MM.1S (cell line): ENCODE measurements at regions not wholly inside any gene's neighbourhood (a gene's known extent, or its start where the extent isn't known, plus 50 kb on each side); places are given as distances from the start of the nearest gene placed in this dataset.

Experiments
- DNase-seq: peaks from one replicate; pipeline ENCODE4 v3.0.0-alpha.2; 2015
- H2AFZ ChIP-seq: fragments of 300-600 bp; sonication (generic); 2 replicates; pipeline ENCODE4 v1.6.0; 2016; ENCODE audit warnings: antibody characterized with exemption, low read length
- H3F3A ChIP-seq: fragments of 300-600 bp; sonication (generic); 2 replicates; pipeline ENCODE4 v1.6.1; 2016; ENCODE audit warnings: mild to moderate bottlenecking, antibody characterized with exemption, low read length, moderate library complexity, mixed read lengths; ENCODE audit not compliant: insufficient read depth
- H3K27ac ChIP-seq: fragments of 300-600 bp; sonication (generic); 2 replicates; pipeline ENCODE4 v1.5.1; 2016; ENCODE audit warnings: mild to moderate bottlenecking, low read length
- H3K27me3 ChIP-seq: fragments of 300-600 bp; sonication (generic); replicated peaks from 2 replicates; pipeline ENCODE4 v1.6.0; 2016; ENCODE audit warnings: low read length; ENCODE audit not compliant: insufficient read depth
- H3K36me3 ChIP-seq: fragments of 300-600 bp; sonication (generic); replicated peaks from 2 replicates; pipeline ENCODE4 v1.6.1; 2016; ENCODE audit warnings: mild to moderate bottlenecking, low read length, mixed read lengths; ENCODE audit not compliant: insufficient read depth
- H3K4me1 ChIP-seq: fragments of 300-600 bp; sonication (generic); 2 replicates; pipeline ENCODE4 v1.6.1; 2016; ENCODE audit warnings: low read length, mixed read lengths
- H3K4me2 ChIP-seq: fragments of 300-600 bp; sonication (generic); 2 replicates; pipeline ENCODE4 v1.6.0; 2016; ENCODE audit warnings: low read depth, low read length
- H3K4me3 ChIP-seq: fragments of 300-600 bp; sonication (generic); 2 replicates; pipeline ENCODE4 v1.5.1; 2016; ENCODE audit warnings: low read length, mixed read lengths
- H3K79me2 ChIP-seq: fragments of 300-600 bp; sonication (generic); 2 replicates; pipeline ENCODE4 v1.6.1; 2016; ENCODE audit warnings: mixed run types, low read length, mixed read lengths
- H3K9ac ChIP-seq: fragments of 300-600 bp; sonication (generic); 2 replicates; pipeline ENCODE4 v1.6.1; 2016; ENCODE audit warnings: low read length, mixed read lengths
- H3K9me2 ChIP-seq: fragments of 300-600 bp; sonication (generic); replicated peaks from 2 replicates; pipeline ENCODE4 v1.6.1; 2016; ENCODE audit warnings: mild to moderate bottlenecking, low read length, mixed read lengths; ENCODE audit not compliant: insufficient read depth
- H3K9me3 ChIP-seq: fragments of 300-600 bp; sonication (generic); replicated peaks from 2 replicates; pipeline ENCODE4 v1.6.1; 2016; ENCODE audit warnings: mild to moderate bottlenecking, low read length, mixed read lengths; ENCODE audit not compliant: insufficient read depth
- H4K20me1 ChIP-seq: fragments of 300-600 bp; sonication (generic); 2 replicates; pipeline ENCODE4 v1.6.1; 2016; ENCODE audit warnings: mild to moderate bottlenecking, low read length, moderate library complexity, mixed read lengths; ENCODE audit not compliant: insufficient read depth
- EZH2 ChIP-seq: fragments of 300-600 bp; sonication (generic); optimal IDR thresholded peaks from 2 replicates; pipeline ENCODE3; 2017; ENCODE audit warnings: low read depth, mild to moderate bottlenecking, antibody characterized with exemption, low read length, mixed read lengths
- EZH2phosphoT487 ChIP-seq: fragments of 300-600 bp; sonication (generic); IDR thresholded peaks from 2 replicates; pipeline ENCODE4 v1.6.1; 2018; ENCODE audit warnings: antibody characterized with exemption, low read length
- TF ChIP-seq, protein P1 (sequence below): fragments of 300-600 bp; sonication (generic); IDR thresholded peaks from 2 replicates; pipeline ENCODE4 v1.5.1; 2016; ENCODE audit warnings: antibody characterized with exemption, low read length, mixed read lengths

DNA sequence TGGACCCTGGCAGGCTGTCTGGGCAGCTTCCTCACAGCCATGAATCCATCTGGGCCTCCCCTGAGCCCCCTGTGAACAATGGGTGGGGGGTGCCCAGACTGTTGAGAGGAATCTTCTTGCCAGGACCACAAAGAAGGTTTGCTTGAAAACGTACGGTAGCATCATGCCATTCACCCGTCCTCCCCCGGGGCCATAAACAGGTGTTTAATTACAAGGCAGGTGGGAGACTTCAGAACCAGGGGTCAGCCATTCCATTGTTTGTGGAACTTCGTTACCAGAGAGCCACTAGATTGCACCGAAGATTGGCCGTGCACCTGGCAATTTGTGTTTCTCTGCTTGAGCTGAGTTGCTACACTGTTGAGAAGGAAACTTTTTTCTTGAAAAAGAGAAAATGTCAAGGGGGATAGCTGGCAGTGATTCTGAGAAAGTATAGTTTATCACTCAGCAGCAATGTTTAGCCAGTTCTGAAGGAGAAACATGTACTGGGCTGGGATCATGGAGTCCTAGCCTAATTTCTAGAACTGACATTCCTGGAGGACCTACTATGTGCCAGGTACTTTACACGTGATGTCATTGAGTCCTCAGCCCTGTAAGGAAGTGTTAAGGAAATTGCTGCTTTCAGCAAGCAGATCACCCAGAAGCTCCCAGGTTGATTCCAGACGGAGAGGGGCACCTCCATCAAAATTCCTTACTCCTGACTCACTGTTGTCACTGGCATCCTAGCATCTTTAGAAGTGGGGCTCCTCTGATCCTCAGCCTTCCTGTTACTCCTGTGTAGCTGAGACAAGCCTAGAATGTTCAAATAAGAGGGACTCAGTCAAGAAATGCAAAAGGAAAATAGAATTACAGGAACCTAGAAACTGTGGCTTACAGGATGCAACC, 103.8 kb upstream of the UBE2E1 start:
- TF ChIP-seq, protein P1, sequence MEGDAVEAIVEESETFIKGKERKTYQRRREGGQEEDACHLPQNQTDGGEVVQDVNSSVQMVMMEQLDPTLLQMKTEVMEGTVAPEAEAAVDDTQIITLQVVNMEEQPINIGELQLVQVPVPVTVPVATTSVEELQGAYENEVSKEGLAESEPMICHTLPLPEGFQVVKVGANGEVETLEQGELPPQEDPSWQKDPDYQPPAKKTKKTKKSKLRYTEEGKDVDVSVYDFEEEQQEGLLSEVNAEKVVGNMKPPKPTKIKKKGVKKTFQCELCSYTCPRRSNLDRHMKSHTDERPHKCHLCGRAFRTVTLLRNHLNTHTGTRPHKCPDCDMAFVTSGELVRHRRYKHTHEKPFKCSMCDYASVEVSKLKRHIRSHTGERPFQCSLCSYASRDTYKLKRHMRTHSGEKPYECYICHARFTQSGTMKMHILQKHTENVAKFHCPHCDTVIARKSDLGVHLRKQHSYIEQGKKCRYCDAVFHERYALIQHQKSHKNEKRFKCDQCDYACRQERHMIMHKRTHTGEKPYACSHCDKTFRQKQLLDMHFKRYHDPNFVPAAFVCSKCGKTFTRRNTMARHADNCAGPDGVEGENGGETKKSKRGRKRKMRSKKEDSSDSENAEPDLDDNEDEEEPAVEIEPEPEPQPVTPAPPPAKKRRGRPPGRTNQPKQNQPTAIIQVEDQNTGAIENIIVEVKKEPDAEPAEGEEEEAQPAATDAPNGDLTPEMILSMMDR, result no peak
- TF ChIP-seq EZH2 (no peak), EZH2phosphoT487 (no peak)
- no peak overlapping the region for H2AFZ ChIP-seq

DNA sequence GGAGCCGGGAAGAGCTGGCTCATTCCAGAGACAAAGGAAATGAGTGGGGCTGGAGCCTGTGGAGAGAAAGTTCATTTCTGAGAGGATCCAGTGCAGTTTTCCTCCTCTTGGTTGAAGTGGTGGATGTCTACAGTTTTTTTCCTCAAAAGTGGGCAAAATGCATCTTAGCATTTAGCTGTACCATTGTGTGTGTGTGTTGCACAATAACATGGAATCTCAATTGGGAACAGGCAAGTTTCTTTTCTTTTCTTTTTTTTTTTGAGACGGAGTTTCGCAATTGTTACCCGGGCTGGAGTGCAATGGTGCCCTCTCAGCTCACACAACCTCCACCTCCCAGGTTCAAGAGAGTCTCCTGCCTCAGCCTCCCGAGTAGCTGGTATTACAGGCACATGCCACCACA, 101.5 kb upstream of the UBE2E1 start:
- no peak overlapping the region for H3K4me2 ChIP-seq
- H4K20me1 ChIP-seq, result no peaks in the 10 kb centered on the region
- H3K9me2 ChIP-seq, result no peaks in the 10 kb centered on the region
- no peaks in the 10 kb centered on the region for H3K27me3 ChIP-seq
- no peak overlapping the region for H3K9ac ChIP-seq
- H3K4me1 ChIP-seq, result no peaks in the 10 kb centered on the region
- no peak for TF ChIP-seq EZH2
- TF ChIP-seq, protein P1, result no peak
- no peak for TF ChIP-seq EZH2phosphoT487
- H3K79me2 ChIP-seq, result no peaks in the 10 kb centered on the region
- DNase-seq, result no peak
- no peaks in the 10 kb centered on the region for H3K9me3 ChIP-seq
- no peaks in the 10 kb centered on the region for H3F3A ChIP-seq
- no peaks in the 10 kb centered on the region for H3K36me3 ChIP-seq
- H3K27ac ChIP-seq, result no peak overlapping the region
- no peak overlapping the region for H2AFZ ChIP-seq
- H3K4me3 ChIP-seq, result no peak overlapping the region

More for the DNA sequence above, 103.8 kb upstream of the UBE2E1 start:
- Histone ChIP-seq H3K36me3 (no peaks in the 10 kb centered on the region), H3K9me2 (no peaks in the 10 kb centered on the region), H3K79me2 (no peaks in the 10 kb centered on the region), H3F3A (no peaks in the 10 kb centered on the region), H3K9me3 (no peaks in the 10 kb centered on the region), H3K27me3 (no peaks in the 10 kb centered on the region), H3K4me2 (no peak overlapping the region), H3K9ac (no peak overlapping the region), H3K4me1 (peaks cover 4% of the 10 kb centered on the region; the same call in 1 of the 2 replicates), H3K4me3 (no peak overlapping the region), H3K27ac (no peak overlapping the region), H4K20me1 (no peaks in the 10 kb centered on the region)
- DNase-seq, result no peak

DNA sequence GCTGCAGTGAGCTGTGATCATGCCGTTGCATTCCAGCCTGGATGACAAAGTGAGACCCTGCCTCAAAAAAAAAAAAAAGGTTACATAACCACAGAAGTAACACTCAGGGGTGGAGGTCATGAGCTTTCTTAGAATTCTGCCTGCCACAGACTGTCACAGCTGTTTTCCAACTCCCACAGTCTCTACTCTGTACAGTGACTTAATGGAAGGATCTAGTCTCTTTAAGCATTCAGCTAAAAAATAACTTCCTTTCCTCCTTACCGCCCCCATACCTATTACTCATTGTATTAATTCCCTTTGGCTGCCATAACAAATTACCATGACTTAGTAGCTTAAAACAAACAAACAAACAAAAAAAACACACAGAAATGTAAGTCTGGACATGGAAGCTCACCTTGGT, 99.6 kb upstream of the UBE2E1 start:
- no peaks in the 10 kb centered on the region for H3K27me3 ChIP-seq
- DNase-seq, result no peak
- no peaks in the 10 kb centered on the region for H3F3A ChIP-seq
- TF ChIP-seq EZH2phosphoT487 (no peak), EZH2 (no peak)
- TF ChIP-seq, protein P1, result no peak
- H3K4me2 ChIP-seq, result no peak overlapping the region
- H2AFZ ChIP-seq, result no peak overlapping the region
- no peak overlapping the region for H3K9ac ChIP-seq
- no peak overlapping the region for H3K27ac ChIP-seq
- H3K4me3 ChIP-seq, result no peak overlapping the region
- no peaks in the 10 kb centered on the region for H3K36me3 ChIP-seq
- H3K9me2 ChIP-seq, result no peaks in the 10 kb centered on the region
- H3K4me1 ChIP-seq, result no peaks in the 10 kb centered on the region
- no peaks in the 10 kb centered on the region for H4K20me1 ChIP-seq
- H3K79me2 ChIP-seq, result no peaks in the 10 kb centered on the region
- no peaks in the 10 kb centered on the region for H3K9me3 ChIP-seq
